Suprapubic skin (tissue), 3 donors: ENCODE measurements at regions not wholly inside any gene's neighbourhood (a gene's known extent, or its start where the extent isn't known, plus 50 kb on each side); places are given as distances from the start of the nearest gene placed in this dataset.

Source experiments
- POLR2AphosphoS5 ChIP-seq, 3 donors: sonication (generic); formaldehyde crosslinking; IDR thresholded peaks; one replicate each; pipeline ENCODE4 v1.6.1; 2017; ENCODE audit warnings: antibody characterized with exemption in 3 of 3
- TF ChIP-seq, protein P1 (sequence below), 2 donors: fragments of 200-600 bp in 1 of 2; fragments of 450-650 bp in 1 of 2; sonication (generic) in 1 of 2; IDR thresholded peaks; one replicate each; pipeline ENCODE4 v1.5.1; 2016 to 2019; ENCODE audit warnings: antibody characterized with exemption in 2 of 2, mild to moderate bottlenecking in 1 of 2, moderate library complexity in 1 of 2

- TF ChIP-seq POLR2AphosphoS5 (IDR thresholded peaks at IDR 0.05), result no peak
- TF ChIP-seq, protein P1, sequence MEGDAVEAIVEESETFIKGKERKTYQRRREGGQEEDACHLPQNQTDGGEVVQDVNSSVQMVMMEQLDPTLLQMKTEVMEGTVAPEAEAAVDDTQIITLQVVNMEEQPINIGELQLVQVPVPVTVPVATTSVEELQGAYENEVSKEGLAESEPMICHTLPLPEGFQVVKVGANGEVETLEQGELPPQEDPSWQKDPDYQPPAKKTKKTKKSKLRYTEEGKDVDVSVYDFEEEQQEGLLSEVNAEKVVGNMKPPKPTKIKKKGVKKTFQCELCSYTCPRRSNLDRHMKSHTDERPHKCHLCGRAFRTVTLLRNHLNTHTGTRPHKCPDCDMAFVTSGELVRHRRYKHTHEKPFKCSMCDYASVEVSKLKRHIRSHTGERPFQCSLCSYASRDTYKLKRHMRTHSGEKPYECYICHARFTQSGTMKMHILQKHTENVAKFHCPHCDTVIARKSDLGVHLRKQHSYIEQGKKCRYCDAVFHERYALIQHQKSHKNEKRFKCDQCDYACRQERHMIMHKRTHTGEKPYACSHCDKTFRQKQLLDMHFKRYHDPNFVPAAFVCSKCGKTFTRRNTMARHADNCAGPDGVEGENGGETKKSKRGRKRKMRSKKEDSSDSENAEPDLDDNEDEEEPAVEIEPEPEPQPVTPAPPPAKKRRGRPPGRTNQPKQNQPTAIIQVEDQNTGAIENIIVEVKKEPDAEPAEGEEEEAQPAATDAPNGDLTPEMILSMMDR (IDR thresholded peaks at IDR 0.05), result no peak
Observed at GRCh38 chr9:80632041-80632440, 1057.3 kb downstream of the TLE1 start.
